GM21717 (cell line): ENCODE measurements at regions not wholly inside any gene's neighbourhood (a gene's known extent, or its start where the extent isn't known, plus 50 kb on each side); places are given as distances from the start of the nearest gene placed in this dataset.
"Not testable (repeated sequence)": the region's sequence is repeated elsewhere in the genome, so short reads cannot be mapped to it uniquely, and the experiment has no call there.

ENCODE experiments used
- ATAC-seq: cut with Tn5 transposase; IDR thresholded peaks from one replicate; pipeline ENCODE4 v1.9.1; 2021; ENCODE audit warnings: mild to moderate bottlenecking, moderate library complexity; ENCODE audit not compliant: unreplicated experiment

GRCh38 chr18:58805467-58806187 lies 59.0 kb upstream of the ZNF532 start:
- no peak for ATAC-seq

GRCh38 chr18:58806826-58807714 lies 57.6 kb upstream of the ZNF532 start:
- peak; percentile 96 for ATAC-seq

DNA sequence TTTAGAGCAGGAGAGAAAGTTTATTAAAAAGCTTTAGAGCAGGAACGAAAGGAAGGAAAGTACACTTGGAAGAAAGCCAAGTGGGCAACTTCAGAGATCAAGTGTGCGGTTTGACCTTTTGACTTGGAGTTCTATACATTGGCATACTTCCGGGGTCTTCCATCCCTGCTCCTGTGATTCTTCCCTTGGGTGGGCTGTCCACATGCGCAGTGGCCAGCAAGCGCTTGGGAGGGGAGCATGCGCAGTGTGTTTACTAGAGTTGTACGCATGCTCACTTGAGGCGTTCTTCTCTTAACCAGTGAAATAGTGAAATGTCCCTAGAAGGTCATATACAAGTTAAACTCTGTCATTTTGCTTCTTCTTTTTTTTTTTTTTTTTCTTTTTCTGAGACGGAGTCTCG lies 56.9 kb upstream of the ZNF532 start:
- ATAC-seq: no peak

DNA sequence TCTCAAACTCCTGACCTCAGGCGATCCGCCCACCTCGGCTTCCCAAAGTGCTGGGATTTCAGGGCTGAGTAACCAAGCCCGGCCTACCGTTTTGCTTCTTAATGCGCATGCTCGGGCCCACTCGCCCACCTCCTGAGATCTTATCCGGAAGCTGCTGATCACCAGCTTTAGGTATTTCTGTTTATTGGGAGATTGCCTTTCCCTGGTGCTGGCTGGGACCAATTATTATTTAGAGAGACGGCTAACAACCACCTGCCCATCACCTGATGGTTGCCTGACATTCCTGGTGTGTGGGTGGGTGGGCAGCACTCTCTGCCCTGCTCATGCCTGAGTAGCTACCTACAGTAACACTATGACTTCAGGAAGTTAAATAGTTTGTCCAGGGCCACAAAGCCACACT lies 56.3 kb upstream of the ZNF532 start:
- ATAC-seq: no peak

- ATAC-seq: not testable (repeated sequence)
Measured at GRCh38 chr18:58811859-58812258, 52.8 kb upstream of the ZNF532 start.

DNA sequence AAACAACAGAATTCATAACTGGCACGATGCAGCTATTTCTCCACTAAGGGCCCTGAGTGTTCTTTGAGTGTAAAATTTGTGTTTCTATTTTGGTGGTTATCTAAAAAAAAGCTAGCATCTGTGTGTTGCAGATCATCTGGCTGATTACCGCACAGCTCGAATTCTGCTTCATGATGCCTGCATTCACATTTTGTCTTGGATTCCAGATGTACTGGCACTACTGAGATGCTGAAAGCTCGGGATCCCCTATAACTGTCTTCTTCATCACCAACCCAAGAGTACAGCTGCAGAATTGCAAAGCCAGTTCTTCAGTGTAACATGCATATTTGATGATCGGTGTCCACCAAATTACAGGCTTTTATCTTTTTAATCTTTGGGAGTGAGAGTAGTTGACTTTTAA lies 51.6 kb upstream of the ZNF532 start:
- no peak for ATAC-seq

DNA sequence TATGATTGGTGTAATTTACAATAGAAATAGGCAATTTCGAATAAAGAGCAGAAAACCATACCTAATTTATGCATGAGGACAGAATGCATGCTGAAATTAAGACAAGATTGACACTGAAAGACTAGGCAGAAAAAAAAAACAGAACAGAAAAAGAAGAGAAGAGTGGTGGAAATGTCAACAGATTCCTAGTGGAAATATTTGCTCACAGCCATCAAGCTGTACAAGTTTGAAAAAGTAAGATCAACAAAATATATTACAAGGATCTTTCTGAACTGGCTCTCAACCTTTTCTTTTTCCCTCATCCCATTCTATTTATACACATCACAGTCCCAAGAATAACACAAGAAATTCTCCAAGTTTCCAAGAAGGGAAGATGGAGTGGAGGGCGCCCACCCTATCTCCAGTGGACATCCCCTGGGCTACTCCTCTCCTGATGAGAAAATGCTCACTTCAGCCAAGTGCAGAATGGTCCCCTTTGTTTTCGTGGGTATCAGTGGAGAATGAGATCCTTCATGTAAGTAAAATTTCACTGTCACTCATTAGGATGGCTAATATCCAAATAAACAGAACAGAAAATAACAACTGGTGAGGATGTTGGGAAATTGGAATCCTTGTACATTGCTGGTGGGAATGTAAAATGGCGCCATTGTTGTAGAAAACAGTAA lies 51.0 kb upstream of the ZNF532 start:
- ATAC-seq: no peak

- no peak for ATAC-seq
Measured at GRCh38 chr18:58814317-58814716, 50.4 kb upstream of the ZNF532 start.
